Type B pancreatic cell (in vitro differentiated cells): ENCODE measurements at regions not wholly inside any gene's neighbourhood (a gene's known extent, or its start where the extent isn't known, plus 50 kb on each side); places are given as distances from the start of the nearest gene placed in this dataset.

Experiments used
- DNase-seq: peaks from one replicate; pipeline ENCODE4 v3.0.0; 2021; ENCODE audit warnings: mixed read lengths; ENCODE audit not compliant: unreplicated experiment; ENCODE audit errors: extremely low spot score
- H3K27ac Mint-ChIP-seq: 2 replicates; pipeline ENCODE4 v1.8.0; 2021; ENCODE audit warnings: mild to moderate bottlenecking, mixed read lengths
- H3K27me3 Mint-ChIP-seq: 2 replicates; pipeline ENCODE4 v1.8.0; 2021; ENCODE audit warnings: mixed read lengths
- H3K36me3 Mint-ChIP-seq: 2 replicates; pipeline ENCODE4 v1.8.0; 2021; ENCODE audit warnings: mixed read lengths
- H3K4me1 Mint-ChIP-seq: one replicate; pipeline ENCODE4 v1.8.0; 2021; ENCODE audit warnings: mixed read lengths; ENCODE audit not compliant: unreplicated experiment
- H3K4me3 Mint-ChIP-seq: 2 replicates; pipeline ENCODE4 v1.8.0; 2021; ENCODE audit warnings: mild to moderate bottlenecking, mixed read lengths
- H3K9me3 Mint-ChIP-seq: 2 replicates; pipeline ENCODE4 v1.8.0; 2021; ENCODE audit warnings: mixed read lengths
- CTCF ChIP-seq: fragments of 200-600 bp; sonication (generic); conservative IDR thresholded peaks from 2 replicates; pipeline ENCODE4 v1.5.0; 2021; ENCODE audit warnings: antibody characterized with exemption, mild to moderate bottlenecking

- no peak for DNase-seq
- Mint-ChIP-seq H3K4me1 (peaks cover 7% of the 10 kb centered on the region), H3K36me3 (peaks cover 5% of the 10 kb centered on the region), H3K9me3 (peaks cover 5% of the 10 kb centered on the region), H3K27ac (no peak overlapping the region), H3K4me3 (no peak overlapping the region), H3K27me3 (no peaks in the 10 kb centered on the region)
- no peak for TF ChIP-seq CTCF
These were observed 890.6 kb downstream of the STPG2 start for GRCh38 chr4:97252615-97253154.

- Mint-ChIP-seq H3K27me3 (peaks cover 16% of the 10 kb centered on the region), H3K36me3 (no peaks in the 10 kb centered on the region), H3K27ac (no peak overlapping the region), H3K4me3 (no peak overlapping the region), H3K4me1 (peaks cover 5% of the 10 kb centered on the region), H3K9me3 (no peaks in the 10 kb centered on the region)
- TF ChIP-seq CTCF: no peak
- no peak for DNase-seq
These were observed 880.5 kb downstream of the STPG2 start for GRCh38 chr4:97262769-97263168.

GRCh38 chr4:97270051-97270450 is 873.2 kb downstream of the STPG2 start:
- Mint-ChIP-seq H3K4me1 (no peaks in the 10 kb centered on the region), H3K36me3 (no peaks in the 10 kb centered on the region), H3K9me3 (peaks cover 9% of the 10 kb centered on the region), H3K27ac (no peak overlapping the region), H3K27me3 (peaks cover 15% of the 10 kb centered on the region), H3K4me3 (no peak overlapping the region)
- TF ChIP-seq CTCF: no peak
- DNase-seq: no peak

- Mint-ChIP-seq H3K27ac (no peak overlapping the region), H3K4me1 (no peaks in the 10 kb centered on the region), H3K4me3 (no peak overlapping the region), H3K27me3 (peaks cover 3% of the 10 kb centered on the region), H3K9me3 (peaks cover 6% of the 10 kb centered on the region), H3K36me3 (no peaks in the 10 kb centered on the region)
- DNase-seq: no peak
- no peak for TF ChIP-seq CTCF
These were observed 863.9 kb downstream of the STPG2 start for GRCh38 chr4:97279391-97279790.

- no peak overlapping the region for H3K4me3 Mint-ChIP-seq
- DNase-seq: no peak
- no peaks in the 10 kb centered on the region for H3K4me1 Mint-ChIP-seq
- no peaks in the 10 kb centered on the region for H3K9me3 Mint-ChIP-seq
- H3K27me3 Mint-ChIP-seq: no peaks in the 10 kb centered on the region
- no peak for TF ChIP-seq CTCF
- H3K36me3 Mint-ChIP-seq: no peaks in the 10 kb centered on the region
- no peak overlapping the region for H3K27ac Mint-ChIP-seq
These were observed 842.7 kb downstream of the STPG2 start for GRCh38 chr4:97300561-97300960.

- TF ChIP-seq CTCF: no peak
- no peaks in the 10 kb centered on the region for H3K9me3 Mint-ChIP-seq
- no peak for DNase-seq
- H3K4me3 Mint-ChIP-seq: no peak overlapping the region
- no peaks in the 10 kb centered on the region for H3K36me3 Mint-ChIP-seq
- H3K4me1 Mint-ChIP-seq: no peaks in the 10 kb centered on the region
- H3K27me3 Mint-ChIP-seq: no peaks in the 10 kb centered on the region
- H3K27ac Mint-ChIP-seq: no peak overlapping the region
These were observed 837.9 kb downstream of the STPG2 start for GRCh38 chr4:97305351-97305750.
